Lower lobe of right lung (tissue), 2 donors: ENCODE measurements at regions not wholly inside any gene's neighbourhood (a gene's known extent, or its start where the extent isn't known, plus 50 kb on each side); places are given as distances from the start of the nearest gene placed in this dataset.

ENCODE experiments used
- ATAC-seq, 2 donors: fragments of 200-7000 bp; cut with Tn5 transposase; one replicate each; pipeline ENCODE4 v1.9.1; 2020 to 2022; ENCODE audit warnings: mild to moderate bottlenecking in 2 of 2, moderate library complexity in 2 of 2
- DNase-seq: peaks from one replicate; pipeline ENCODE4 v3.0.0-alpha.2; 2020
- H3K27ac ChIP-seq: fragments of 200-600 bp; one replicate; pipeline ENCODE4 v1.8.0; 2022
- H3K27me3 ChIP-seq: fragments of 200-600 bp; one replicate; pipeline ENCODE4 v1.8.0; 2022; ENCODE audit warnings: low read depth
- H3K36me3 ChIP-seq: fragments of 200-600 bp; one replicate; pipeline ENCODE4 v1.8.0; 2022; ENCODE audit warnings: mild to moderate bottlenecking
- H3K4me1 ChIP-seq: fragments of 200-600 bp; one replicate; pipeline ENCODE4 v1.8.0; 2022
- H3K4me3 ChIP-seq: fragments of 200-600 bp; one replicate; pipeline ENCODE4 v1.8.0; 2022; ENCODE audit warnings: mild to moderate bottlenecking
- H3K9me3 ChIP-seq: fragments of 200-600 bp; one replicate; pipeline ENCODE4 v1.8.0; 2022
- CTCF ChIP-seq: fragments of 200-600 bp; IDR thresholded peaks from one replicate; pipeline ENCODE4 v1.8.0; 2022; ENCODE audit warnings: antibody characterized with exemption, mild to moderate bottlenecking
- intact Hi-C: fragments of 100-400 bp; cut with DNase I; formaldehyde crosslinking; loops from one replicate; pipeline ENCODE4 v1.11.0; 2022
- donor health status: DM: no; HTN: yes; CAD: no; lungs with severe emphysema.

- ATAC-seq (no peak), DNase-seq (no peak)
- Histone ChIP-seq H3K9me3 (no peaks in the 10 kb centered on the region), H3K36me3 (no peaks in the 10 kb centered on the region), H3K27me3 (no peaks in the 10 kb centered on the region), H3K27ac (no peak overlapping the region), H3K4me3 (no peak overlapping the region), H3K4me1 (no peaks in the 10 kb centered on the region)
- no peak for TF ChIP-seq CTCF
- intact Hi-C loops, result no loop called here
These were observed 131.5 kb upstream of the L3MBTL4 start for GRCh38 chr18:6546229-6546628.

- no peak overlapping the region for H3K27ac ChIP-seq
- H3K27me3 ChIP-seq, result no peaks in the 10 kb centered on the region
- no peaks in the 10 kb centered on the region for H3K9me3 ChIP-seq
- no peak for TF ChIP-seq CTCF
- H3K36me3 ChIP-seq, result no peaks in the 10 kb centered on the region
- intact Hi-C loops, result no loop called here
- DNase-seq (no peak), ATAC-seq (no peak)
- no peaks in the 10 kb centered on the region for H3K4me1 ChIP-seq
- no peak overlapping the region for H3K4me3 ChIP-seq
These were observed 132.8 kb upstream of the L3MBTL4 start for GRCh38 chr18:6547476-6547875.

GRCh38 chr18:6553234-6553900 is 138.7 kb upstream of the L3MBTL4 start:
- no peak for DNase-seq
- peak; percentile 17 to 60 for ATAC-seq
- Histone ChIP-seq H3K36me3 (no peaks in the 10 kb centered on the region), H3K4me3 (no peak overlapping the region), H3K27ac (no peak overlapping the region), H3K9me3 (no peaks in the 10 kb centered on the region), H3K4me1 (peaks cover 3% of the 10 kb centered on the region), H3K27me3 (no peaks in the 10 kb centered on the region)
- intact Hi-C loops, result no loop called here
- no peak for TF ChIP-seq CTCF

DNA sequence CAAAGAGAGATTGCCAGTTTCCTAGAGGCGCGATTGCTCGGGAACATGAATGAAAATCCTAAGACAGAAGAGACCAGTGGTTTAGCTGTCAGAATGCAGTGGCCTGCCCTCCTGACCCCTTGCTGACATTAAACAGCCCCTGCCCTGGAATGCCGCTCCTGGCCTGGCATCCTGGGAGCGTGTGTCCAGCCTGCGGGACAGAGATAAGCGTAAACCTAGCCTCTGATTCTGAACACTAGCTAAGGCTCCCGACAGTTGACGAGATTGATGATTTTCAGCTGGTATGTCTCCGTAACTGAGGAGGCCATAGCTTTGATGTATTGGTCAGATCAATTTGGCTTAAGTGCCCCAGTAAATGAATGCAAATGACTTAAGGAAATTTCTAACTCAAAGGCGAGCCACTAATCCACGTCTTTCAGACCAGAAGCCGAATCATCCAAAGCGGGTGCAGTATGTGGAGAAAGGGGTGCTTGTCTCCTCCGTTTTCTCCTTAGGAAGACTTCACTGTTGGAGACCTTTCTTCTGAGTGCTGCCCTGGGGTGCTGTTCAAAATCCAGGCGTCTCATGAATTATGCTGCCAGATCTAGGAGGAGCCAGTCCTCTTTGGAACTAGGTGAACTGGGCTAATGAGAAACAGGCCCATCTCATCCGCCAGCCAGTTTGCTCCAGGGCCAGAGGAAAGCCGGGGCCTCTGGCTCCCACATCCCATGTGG is 142.5 kb upstream of the L3MBTL4 start:
- no peaks in the 10 kb centered on the region for H3K9me3 ChIP-seq
- H3K4me1 ChIP-seq, result peaks cover 9% of the 10 kb centered on the region
- TF ChIP-seq CTCF, result no peak
- intact Hi-C loops, result no loop called here
- H3K27me3 ChIP-seq, result no peaks in the 10 kb centered on the region
- no peak overlapping the region for H3K4me3 ChIP-seq
- ATAC-seq, result no peak
- no peak overlapping the region for H3K27ac ChIP-seq
- no peak for DNase-seq
- no peaks in the 10 kb centered on the region for H3K36me3 ChIP-seq

DNA sequence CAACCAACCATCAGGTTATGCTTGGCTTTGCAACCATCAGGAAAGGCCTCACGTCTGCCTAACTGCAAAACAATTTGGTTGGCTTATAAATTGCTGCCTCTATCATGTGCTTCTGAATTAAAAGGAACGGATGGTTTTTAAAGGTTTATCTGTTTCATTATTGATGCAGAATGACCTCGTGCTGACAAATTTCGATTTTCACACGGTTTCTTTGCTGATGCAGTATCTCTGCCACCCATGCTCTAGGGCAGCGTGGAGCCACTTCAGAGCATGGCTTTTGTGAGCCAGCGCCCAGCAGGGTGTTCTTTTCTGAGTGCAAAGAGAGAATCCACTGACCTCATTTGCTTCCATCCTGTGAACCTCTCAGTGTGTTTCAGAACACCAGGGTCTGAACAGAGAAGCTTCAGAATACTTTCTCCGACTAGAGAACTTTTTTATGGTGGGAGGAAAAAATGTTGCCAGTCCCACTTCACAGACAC is 143.1 kb upstream of the L3MBTL4 start:
- Histone ChIP-seq H3K27me3 (no peaks in the 10 kb centered on the region), H3K36me3 (no peaks in the 10 kb centered on the region), H3K9me3 (no peaks in the 10 kb centered on the region), H3K4me3 (no peak overlapping the region), H3K4me1 (peaks cover 12% of the 10 kb centered on the region), H3K27ac (no peak overlapping the region)
- no peak for TF ChIP-seq CTCF
- intact Hi-C loops, result no loop called here
- ATAC-seq, result no peak
- no peak for DNase-seq
